ENCODE measurements at regions not wholly inside any gene's neighbourhood (a gene's known extent, or its start where the extent isn't known, plus 50 kb on each side); places are given as distances from the start of the nearest gene placed in this dataset.
"Not testable (repeated sequence)": the region's sequence is repeated elsewhere in the genome, so short reads cannot be mapped to it uniquely, and the experiment has no call there.

GRCh38 chr11:67885574-67885973 is 118.3 kb downstream of the UNC93B1 start:
- intact Hi-C loops (cut with DNase I; ENCODE audit: low total_unique reads): not testable (repeated sequence)

DNA sequence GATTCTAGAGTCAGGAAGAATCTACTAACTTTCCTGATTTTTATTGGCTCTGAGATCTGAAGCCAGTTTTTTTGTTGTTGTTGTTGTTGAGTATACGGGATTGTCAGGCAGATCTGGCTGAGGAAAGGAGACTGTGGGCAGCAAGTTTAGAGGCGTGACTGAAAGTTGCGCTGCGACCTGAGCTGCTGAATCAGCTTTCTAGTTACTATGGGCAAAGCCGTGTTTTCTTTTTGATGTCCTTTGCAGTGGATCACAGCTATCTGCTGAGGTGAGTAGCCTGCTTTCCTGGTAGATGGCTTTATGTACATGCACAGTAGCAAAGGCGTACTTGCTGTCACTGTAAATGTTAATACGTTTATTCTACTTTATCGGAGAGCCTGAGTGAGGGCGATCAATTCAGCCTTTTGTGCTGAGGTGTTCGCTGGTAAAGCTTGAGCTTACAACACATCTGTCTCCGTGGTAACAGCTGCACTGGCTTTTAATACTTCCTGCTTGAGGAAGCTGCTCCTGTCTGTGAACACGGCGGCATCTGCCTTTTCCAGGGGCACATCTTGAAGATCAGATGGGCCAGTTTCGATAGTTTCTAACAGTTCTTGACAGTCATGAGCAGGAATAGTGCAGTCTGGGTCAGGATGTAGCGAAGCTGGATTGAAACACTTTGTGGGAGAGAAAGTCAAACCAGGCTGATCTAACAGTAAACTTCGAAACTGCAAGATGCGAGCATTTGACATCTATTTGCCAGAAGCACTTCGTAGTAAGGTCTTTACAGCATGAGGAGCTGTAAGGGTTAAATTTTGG is 118.9 kb downstream of the UNC93B1 start:
- H3K4me1 ChIP-seq; H3K36me3 ChIP-seq; H3K4me3 ChIP-seq; H3K9me3 ChIP-seq; intact Hi-C loops (cut with DNase I; ENCODE audit: low total_unique reads); DNase-seq; H3K27ac ChIP-seq: not testable (repeated sequence)
- H3K27me3 ChIP-seq: peaks cover 0 to 18% of the 10 kb centered on the region in 2 donors

More at GRCh38 chr11:67885574-67885973, 118.3 kb downstream of the UNC93B1 start:
- not testable (repeated sequence) for H3K9me3 ChIP-seq, H3K4me3 ChIP-seq, DNase-seq, H3K27ac ChIP-seq, H3K4me1 ChIP-seq, H3K36me3 ChIP-seq
- H3K27me3 ChIP-seq: peaks cover 0 to 18% of the 10 kb centered on the region in 2 donors

GRCh38 chr11:67884073-67884757 is 119.7 kb downstream of the UNC93B1 start:
- H3K27ac ChIP-seq; H3K4me3 ChIP-seq; H3K36me3 ChIP-seq; H3K4me1 ChIP-seq; H3K9me3 ChIP-seq; intact Hi-C loops (cut with DNase I; ENCODE audit: low total_unique reads); DNase-seq: not testable (repeated sequence)
- H3K27me3 ChIP-seq: peaks cover 0 to 18% of the 10 kb centered on the region in 2 donors

DNA sequence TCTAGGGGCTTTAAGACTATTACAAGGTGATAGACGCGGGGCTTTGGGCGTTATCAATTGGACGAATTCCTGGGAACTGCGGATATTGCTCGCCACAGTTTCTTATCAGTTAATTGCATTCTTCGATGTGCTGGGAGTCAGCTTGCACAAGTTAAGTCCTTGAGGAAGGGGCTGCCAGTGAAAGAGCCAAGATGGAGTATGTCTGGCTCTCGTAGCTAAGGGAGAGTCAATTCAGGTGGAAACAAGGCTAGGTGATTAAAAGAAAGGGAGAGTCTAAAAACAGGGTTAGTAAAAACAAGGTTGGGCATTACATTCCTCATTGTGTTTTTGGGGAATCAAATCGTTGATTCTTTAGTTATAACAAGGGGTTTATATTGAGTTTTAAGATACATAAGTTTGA is 121.6 kb downstream of the UNC93B1 start:
- intact Hi-C loops (cut with DNase I; ENCODE audit: low total_unique reads); DNase-seq: not testable (repeated sequence)

GRCh38 chr11:67881836-67882235 is 122.1 kb downstream of the UNC93B1 start:
- intact Hi-C loops (cut with DNase I; ENCODE audit: low total_unique reads); H3K36me3 ChIP-seq; H3K9me3 ChIP-seq; H3K4me1 ChIP-seq; DNase-seq; H3K27ac ChIP-seq; H3K4me3 ChIP-seq: not testable (repeated sequence)
- peaks cover 0 to 15% of the 10 kb centered on the region in 2 donors for H3K27me3 ChIP-seq

More for the DNA sequence above, 121.6 kb downstream of the UNC93B1 start:
- H3K27me3 ChIP-seq: peaks cover 0 to 16% of the 10 kb centered on the region in 2 donors
- H3K36me3 ChIP-seq, H3K4me3 ChIP-seq, H3K9me3 ChIP-seq, H3K4me1 ChIP-seq, H3K27ac ChIP-seq: not testable (repeated sequence)

GRCh38 chr11:67880594-67881196 is 123.2 kb downstream of the UNC93B1 start:
- H3K36me3 ChIP-seq; H3K27ac ChIP-seq; H3K9me3 ChIP-seq; H3K27me3 ChIP-seq; DNase-seq; H3K4me1 ChIP-seq; intact Hi-C loops (cut with DNase I; ENCODE audit: low total_unique reads); H3K4me3 ChIP-seq: not testable (repeated sequence)

- H3K9me3 ChIP-seq; DNase-seq; H3K36me3 ChIP-seq; H3K27ac ChIP-seq; H3K4me3 ChIP-seq; H3K4me1 ChIP-seq; H3K27me3 ChIP-seq; intact Hi-C loops (cut with DNase I; ENCODE audit: low total_unique reads): not testable (repeated sequence)
Measured at GRCh38 chr11:67878666-67879065, 125.2 kb downstream of the UNC93B1 start.

- H3K9me3 ChIP-seq; H3K4me3 ChIP-seq; H3K4me1 ChIP-seq; H3K36me3 ChIP-seq; H3K27me3 ChIP-seq; DNase-seq; intact Hi-C loops (cut with DNase I; ENCODE audit: low total_unique reads); H3K27ac ChIP-seq: not testable (repeated sequence)
Measured at GRCh38 chr11:67877316-67877715, 126.6 kb downstream of the UNC93B1 start.

GRCh38 chr11:67873223-67873622 is 130.7 kb downstream of the UNC93B1 start:
- H3K4me1 ChIP-seq; H3K27ac ChIP-seq; DNase-seq; intact Hi-C loops (cut with DNase I; ENCODE audit: low total_unique reads); H3K9me3 ChIP-seq; H3K36me3 ChIP-seq; H3K4me3 ChIP-seq: not testable (repeated sequence)
- H3K27me3 ChIP-seq: peaks cover 0 to 10% of the 10 kb centered on the region in 2 donors

GRCh38 chr11:67871168-67871567 is 132.7 kb downstream of the UNC93B1 start:
- H3K27ac ChIP-seq; H3K9me3 ChIP-seq; DNase-seq; H3K36me3 ChIP-seq; intact Hi-C loops (cut with DNase I; ENCODE audit: low total_unique reads); H3K4me3 ChIP-seq; H3K4me1 ChIP-seq: not testable (repeated sequence)
- peaks cover 0 to 10% of the 10 kb centered on the region in 2 donors for H3K27me3 ChIP-seq

DNA sequence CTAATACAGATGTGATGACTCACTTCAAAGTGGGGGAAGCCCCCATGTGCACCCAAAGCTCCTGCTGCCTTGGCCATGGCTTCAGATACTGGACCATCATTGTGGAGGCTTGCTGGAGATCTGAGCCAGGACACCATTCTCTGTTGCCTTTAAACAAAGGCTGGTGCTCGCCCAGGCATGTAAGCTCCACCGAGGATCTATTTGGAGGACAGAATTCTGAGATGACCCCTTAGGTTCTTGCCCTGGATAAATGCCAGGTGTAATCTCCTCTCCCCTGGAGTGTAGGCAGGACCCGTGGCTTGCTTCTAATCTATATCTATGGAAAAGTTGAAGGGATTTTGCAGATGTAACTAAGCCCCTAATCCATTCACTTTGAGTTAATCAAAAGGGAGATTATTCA is 141.0 kb downstream of the UNC93B1 start:
- H3K27ac ChIP-seq; H3K9me3 ChIP-seq; DNase-seq; intact Hi-C loops (cut with DNase I; ENCODE audit: low total_unique reads); H3K4me1 ChIP-seq; H3K27me3 ChIP-seq; H3K36me3 ChIP-seq; H3K4me3 ChIP-seq: not testable (repeated sequence)

All from tibial artery (tissue), 4 donors.